ENCODE measurements at regions not wholly inside any gene's neighbourhood (a gene's known extent, or its start where the extent isn't known, plus 50 kb on each side); places are given as distances from the start of the nearest gene placed in this dataset.
"Not testable (repeated sequence)": the region's sequence is repeated elsewhere in the genome, so short reads cannot be mapped to it uniquely, and the experiment has no call there.

GRCh38 chr2:56021579-56021978 is 98.0 kb upstream of the EFEMP1 start:
- no peak for DNase-seq

- DNase-seq = no peak
Observed at GRCh38 chr2:56025469-56026193, 102.0 kb upstream of the EFEMP1 start.

GRCh38 chr2:56026828-56027227 is 103.2 kb upstream of the EFEMP1 start:
- DNase-seq = no peak

GRCh38 chr2:56030062-56030461 is 106.5 kb upstream of the EFEMP1 start:
- DNase-seq = no peak

- DNase-seq = no peak
Observed at GRCh38 chr2:56030901-56031300, 107.3 kb upstream of the EFEMP1 start.

- DNase-seq = no peak
Observed at GRCh38 chr2:56034258-56034657, 110.7 kb upstream of the EFEMP1 start.

- DNase-seq = no peak
Observed at GRCh38 chr2:56040189-56040588, 116.6 kb upstream of the EFEMP1 start.

GRCh38 chr2:56040834-56041233 is 117.3 kb upstream of the EFEMP1 start:
- DNase-seq = no peak

GRCh38 chr2:56047136-56047535 is 123.6 kb upstream of the EFEMP1 start:
- DNase-seq = no peak

GRCh38 chr2:56049233-56049845 is 125.8 kb upstream of the EFEMP1 start:
- no peak for DNase-seq

- no peak for DNase-seq
Observed at GRCh38 chr2:56053679-56054078, 130.1 kb upstream of the EFEMP1 start.

- DNase-seq = no peak
Observed at GRCh38 chr2:56055405-56055804, 128.4 kb upstream of the CCDC85A start.

GRCh38 chr2:56061327-56061726 is 122.5 kb upstream of the CCDC85A start:
- not testable (repeated sequence) for DNase-seq

- no peak for DNase-seq
Observed at GRCh38 chr2:56068746-56069145, 115.0 kb upstream of the CCDC85A start.

- DNase-seq = no peak
Observed at GRCh38 chr2:56077359-56077915, 106.4 kb upstream of the CCDC85A start.

GRCh38 chr2:56082665-56083064 is 101.1 kb upstream of the CCDC85A start:
- DNase-seq = no peak

- DNase-seq = no peak
Observed at GRCh38 chr2:56084111-56084901, 99.5 kb upstream of the CCDC85A start.

GRCh38 chr2:56086336-56086735 is 97.5 kb upstream of the CCDC85A start:
- DNase-seq = no peak

GRCh38 chr2:56088411-56088810 is 95.4 kb upstream of the CCDC85A start:
- DNase-seq = no peak

GRCh38 chr2:56089931-56090330 is 93.9 kb upstream of the CCDC85A start:
- DNase-seq = no peak

GRCh38 chr2:56099963-56100362 is 83.8 kb upstream of the CCDC85A start:
- no peak for DNase-seq

- DNase-seq = no peak
Observed at GRCh38 chr2:56100791-56101312, 82.9 kb upstream of the CCDC85A start.

- DNase-seq = no peak
Observed at GRCh38 chr2:56102098-56102497, 81.7 kb upstream of the CCDC85A start.

Data from hindlimb muscle (tissue), 1 donor.